Jurkat, Clone E6-1 (cell line): ENCODE measurements at regions not wholly inside any gene's neighbourhood (a gene's known extent, or its start where the extent isn't known, plus 50 kb on each side); places are given as distances from the start of the nearest gene placed in this dataset.
"Not testable (repeated sequence)": the region's sequence is repeated elsewhere in the genome, so short reads cannot be mapped to it uniquely, and the experiment has no call there.

ENCODE experiments used
- DNase-seq: peaks from one replicate; pipeline ENCODE4 v3.0.0-alpha.2; 2011; ENCODE audit warnings: low read depth, low spot score
- H3K4me3 ChIP-seq: 2 replicates; pipeline ENCODE4 v1.5.1; 2011; ENCODE audit warnings: mild to moderate bottlenecking, low read length, control low read depth, moderate library complexity

- DNase-seq, result no peak
- no peak overlapping the region for H3K4me3 ChIP-seq
Observed at GRCh38 chr10:53064614-53065013, 292.0 kb upstream of the MBL2 start.

- no peak for DNase-seq
- no peak overlapping the region for H3K4me3 ChIP-seq
Observed at GRCh38 chr10:53063805-53064204, 291.2 kb upstream of the MBL2 start.

- no peak for DNase-seq
- no peak overlapping the region for H3K4me3 ChIP-seq
Observed at GRCh38 chr10:53052521-53053164, 280.1 kb upstream of the MBL2 start.

GRCh38 chr10:53045315-53045714 is 272.7 kb upstream of the MBL2 start:
- DNase-seq, result no peak

GRCh38 chr10:53035823-53036222 is 263.2 kb upstream of the MBL2 start:
- H3K4me3 ChIP-seq, DNase-seq: not testable (repeated sequence)

More at GRCh38 chr10:53045315-53045714, 272.7 kb upstream of the MBL2 start:
- H3K4me3 ChIP-seq, result no peak overlapping the region

- no peak for DNase-seq
- no peak overlapping the region for H3K4me3 ChIP-seq
Observed at GRCh38 chr10:53033396-53033795, 260.8 kb upstream of the MBL2 start.

GRCh38 chr10:53029872-53030849 is 257.6 kb upstream of the MBL2 start:
- DNase-seq, result not testable (repeated sequence)

GRCh38 chr10:53029449-53029848 is 256.9 kb upstream of the MBL2 start:
- H3K4me3 ChIP-seq, result no peak overlapping the region
- no peak for DNase-seq

More at GRCh38 chr10:53029872-53030849, 257.6 kb upstream of the MBL2 start:
- H3K4me3 ChIP-seq, result not testable (repeated sequence)

GRCh38 chr10:53025765-53026164 is 253.2 kb upstream of the MBL2 start:
- H3K4me3 ChIP-seq, DNase-seq: not testable (repeated sequence)

GRCh38 chr10:53025172-53025711 is 252.7 kb upstream of the MBL2 start:
- H3K4me3 ChIP-seq, result no peak overlapping the region
- DNase-seq, result no peak

- H3K4me3 ChIP-seq, result no peak overlapping the region
Observed at GRCh38 chr10:53023411-53023810, 250.8 kb upstream of the MBL2 start.

GRCh38 chr10:53022611-53023088 is 250.1 kb upstream of the MBL2 start:
- no peak for DNase-seq
- H3K4me3 ChIP-seq, result no peak overlapping the region

More at GRCh38 chr10:53023411-53023810, 250.8 kb upstream of the MBL2 start:
- DNase-seq, result no peak

GRCh38 chr10:53013201-53013810 is 240.7 kb upstream of the MBL2 start:
- no peak overlapping the region for H3K4me3 ChIP-seq
- DNase-seq, result no peak

- no peak for DNase-seq
- no peak overlapping the region for H3K4me3 ChIP-seq
Observed at GRCh38 chr10:53009961-53010907, 237.7 kb upstream of the MBL2 start.

- no peak for DNase-seq
- no peak overlapping the region for H3K4me3 ChIP-seq
Observed at GRCh38 chr10:53007527-53007842, 234.9 kb upstream of the MBL2 start.

GRCh38 chr10:53006663-53007526 is 234.3 kb upstream of the MBL2 start:
- no peak for DNase-seq
- H3K4me3 ChIP-seq, result no peak overlapping the region

- DNase-seq, result no peak
- H3K4me3 ChIP-seq, result no peak overlapping the region
Observed at GRCh38 chr10:53005612-53006345, 233.2 kb upstream of the MBL2 start.
